GM23338 (cell line): ENCODE measurements at regions not wholly inside any gene's neighbourhood (a gene's known extent, or its start where the extent isn't known, plus 50 kb on each side); places are given as distances from the start of the nearest gene placed in this dataset.

Experiments
- ATAC-seq: fragments of 200-7000 bp; cut with Tn5 transposase; 3 replicates; pipeline ENCODE4 v1.9.1; 2020
- DNase-seq: peaks from one replicate; pipeline ENCODE4 v3.0.0-alpha.2; 2015; ENCODE audit warnings: low spot score
- H2AFZ ChIP-seq: fragments of 200-600 bp; sonication (generic); 2 replicates; pipeline ENCODE4 v1.8.0; 2016; ENCODE audit warnings: antibody characterized with exemption, mild to moderate bottlenecking, moderate library complexity
- H3F3A ChIP-seq: fragments of 200-600 bp; sonication (generic); replicated peaks from 2 replicates; pipeline ENCODE4 v1.8.0; 2017; ENCODE audit warnings: antibody characterized with exemption, mixed run types, low read depth
- H3K27ac ChIP-seq: fragments of 200-600 bp; sonication (generic); 2 replicates; pipeline ENCODE4 v1.6.1; 2016; ENCODE audit warnings: low read depth
- H3K27me3 ChIP-seq: fragments of 200-600 bp; sonication (generic); 2 replicates; pipeline ENCODE4 v1.8.0; 2016; ENCODE audit warnings: mild to moderate bottlenecking, mixed run types, moderate library complexity; ENCODE audit not compliant: insufficient read depth
- H3K36me3 ChIP-seq: fragments of 200-600 bp; sonication (generic); 2 replicates; pipeline ENCODE4 v1.8.0; 2016; ENCODE audit warnings: mild to moderate bottlenecking; ENCODE audit not compliant: insufficient read depth
- H3K4me1 ChIP-seq: fragments of 200-600 bp; sonication (generic); 2 replicates; pipeline ENCODE4 v1.8.0; 2016; ENCODE audit warnings: mild to moderate bottlenecking, moderate library complexity; ENCODE audit not compliant: insufficient read depth
- H3K4me2 ChIP-seq: fragments of 200-600 bp; sonication (generic); 2 replicates; pipeline ENCODE4 v1.7.1; 2017; ENCODE audit warnings: mixed run types
- H3K4me3 ChIP-seq: fragments of 200-600 bp; sonication (generic); 2 replicates; pipeline ENCODE4 v1.6.1; 2016; ENCODE audit warnings: mixed run types
- H3K79me2 ChIP-seq: fragments of 200-600 bp; sonication (generic); replicated peaks from 2 replicates; pipeline ENCODE4 v1.8.0; 2017; ENCODE audit warnings: mild to moderate bottlenecking; ENCODE audit not compliant: insufficient read depth
- H3K9me2 ChIP-seq: fragments of 200-600 bp; sonication (generic); 2 replicates; pipeline ENCODE4 v1.8.0; 2017; ENCODE audit not compliant: insufficient read depth
- H4K20me1 ChIP-seq: fragments of 200-600 bp; sonication (generic); replicated peaks from 2 replicates; pipeline ENCODE4 v1.8.0; 2017; ENCODE audit warnings: mild to moderate bottlenecking; ENCODE audit not compliant: insufficient read depth
- H3K27ac Mint-ChIP-seq: 2 replicates; pipeline ENCODE4 v1.8.0; 2020; ENCODE audit warnings: inconsistent platforms, mild to moderate bottlenecking, moderate library complexity, mixed read lengths
- H3K27me3 Mint-ChIP-seq: 3 replicates; pipeline ENCODE4 v1.8.0; 2022; ENCODE audit warnings: low read depth, mild to moderate bottlenecking, moderate library complexity, mixed read lengths, inconsistent platforms; ENCODE audit not compliant: insufficient read depth, poor library complexity
- H3K36me3 Mint-ChIP-seq: 3 replicates; pipeline ENCODE4 v1.8.0; 2021; ENCODE audit warnings: low read depth, mild to moderate bottlenecking, inconsistent platforms, moderate library complexity, mixed read lengths
- H3K4me1 Mint-ChIP-seq: 3 replicates; pipeline ENCODE4 v1.8.0; 2020; ENCODE audit warnings: mild to moderate bottlenecking, inconsistent platforms, mixed read lengths
- H3K4me3 Mint-ChIP-seq: 3 replicates; pipeline ENCODE4 v1.8.0; 2021; ENCODE audit warnings: moderate library complexity, mild to moderate bottlenecking, inconsistent platforms, mixed read lengths
- H3K9me3 Mint-ChIP-seq: 3 replicates; pipeline ENCODE4 v1.8.0; 2020; ENCODE audit warnings: moderate library complexity, mild to moderate bottlenecking, inconsistent platforms, mixed read lengths
- CREB1 ChIP-seq: fragments of 250-450 bp; sonication (Bioruptor Pico); IDR thresholded peaks from 2 replicates; pipeline ENCODE4 v1.5.0; 2020; ENCODE audit warnings: low read depth, mild to moderate bottlenecking, moderate library complexity
- EZH2 ChIP-seq: fragments of 200-600 bp; sonication (generic); IDR thresholded peaks from one replicate; pipeline ENCODE4 v1.8.0; 2017; ENCODE audit warnings: antibody characterized with exemption, mild to moderate bottlenecking, low read depth; ENCODE audit not compliant: unreplicated experiment
- POLR2AphosphoS5 ChIP-seq: IDR thresholded peaks from 2 replicates; pipeline ENCODE4 v1.6.1; 2016; ENCODE audit warnings: antibody characterized with exemption, low read depth
- STAT1 ChIP-seq: IDR thresholded peaks from one replicate; pipeline ENCODE4 v1.6.1; 2016; ENCODE audit warnings: antibody characterized with exemption; ENCODE audit not compliant: unreplicated experiment
- ZNF114 ChIP-seq: fragments of 250-450 bp; sonication (Bioruptor Pico); IDR thresholded peaks from 2 replicates; pipeline ENCODE4 v1.5.0; 2020; ENCODE audit warnings: mild to moderate bottlenecking, moderate library complexity
- ZNF331 ChIP-seq: fragments of 250-450 bp; sonication (Bioruptor Pico); IDR thresholded peaks from 2 replicates; pipeline ENCODE4 v1.5.0; 2020; ENCODE audit warnings: low read depth, mild to moderate bottlenecking, moderate library complexity
- TF ChIP-seq, protein P1 (sequence below): fragments of 250-450 bp; sonication (Bioruptor Pico); IDR thresholded peaks from 2 replicates; pipeline ENCODE4 v1.5.0; 2020; ENCODE audit warnings: mild to moderate bottlenecking, moderate library complexity
- TF ChIP-seq, protein P2 (sequence below): IDR thresholded peaks from 2 replicates; pipeline ENCODE4 v1.6.1; 2016; ENCODE audit warnings: antibody characterized with exemption

DNA sequence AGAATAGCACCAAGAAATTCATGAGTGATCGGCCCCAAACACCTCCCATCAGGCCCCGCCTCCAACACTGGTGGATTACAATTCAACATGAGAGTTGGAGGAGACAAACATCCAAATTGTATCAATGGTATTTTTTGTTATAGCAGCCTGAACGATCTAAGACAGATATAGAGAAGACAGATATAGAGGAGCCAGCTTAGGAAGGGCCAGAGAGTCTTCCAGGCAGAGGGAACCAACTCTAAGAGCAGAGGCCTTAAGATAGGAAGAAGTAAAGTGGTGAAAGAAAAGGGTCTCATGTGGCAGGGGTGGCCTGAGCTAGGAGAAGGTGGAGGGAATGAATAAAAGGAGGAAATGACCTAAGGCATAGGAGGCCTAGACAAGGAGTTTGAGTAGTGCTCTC lies 158.8 kb upstream of the TBL1XR1 start (continued):
- TF ChIP-seq, protein P1, sequence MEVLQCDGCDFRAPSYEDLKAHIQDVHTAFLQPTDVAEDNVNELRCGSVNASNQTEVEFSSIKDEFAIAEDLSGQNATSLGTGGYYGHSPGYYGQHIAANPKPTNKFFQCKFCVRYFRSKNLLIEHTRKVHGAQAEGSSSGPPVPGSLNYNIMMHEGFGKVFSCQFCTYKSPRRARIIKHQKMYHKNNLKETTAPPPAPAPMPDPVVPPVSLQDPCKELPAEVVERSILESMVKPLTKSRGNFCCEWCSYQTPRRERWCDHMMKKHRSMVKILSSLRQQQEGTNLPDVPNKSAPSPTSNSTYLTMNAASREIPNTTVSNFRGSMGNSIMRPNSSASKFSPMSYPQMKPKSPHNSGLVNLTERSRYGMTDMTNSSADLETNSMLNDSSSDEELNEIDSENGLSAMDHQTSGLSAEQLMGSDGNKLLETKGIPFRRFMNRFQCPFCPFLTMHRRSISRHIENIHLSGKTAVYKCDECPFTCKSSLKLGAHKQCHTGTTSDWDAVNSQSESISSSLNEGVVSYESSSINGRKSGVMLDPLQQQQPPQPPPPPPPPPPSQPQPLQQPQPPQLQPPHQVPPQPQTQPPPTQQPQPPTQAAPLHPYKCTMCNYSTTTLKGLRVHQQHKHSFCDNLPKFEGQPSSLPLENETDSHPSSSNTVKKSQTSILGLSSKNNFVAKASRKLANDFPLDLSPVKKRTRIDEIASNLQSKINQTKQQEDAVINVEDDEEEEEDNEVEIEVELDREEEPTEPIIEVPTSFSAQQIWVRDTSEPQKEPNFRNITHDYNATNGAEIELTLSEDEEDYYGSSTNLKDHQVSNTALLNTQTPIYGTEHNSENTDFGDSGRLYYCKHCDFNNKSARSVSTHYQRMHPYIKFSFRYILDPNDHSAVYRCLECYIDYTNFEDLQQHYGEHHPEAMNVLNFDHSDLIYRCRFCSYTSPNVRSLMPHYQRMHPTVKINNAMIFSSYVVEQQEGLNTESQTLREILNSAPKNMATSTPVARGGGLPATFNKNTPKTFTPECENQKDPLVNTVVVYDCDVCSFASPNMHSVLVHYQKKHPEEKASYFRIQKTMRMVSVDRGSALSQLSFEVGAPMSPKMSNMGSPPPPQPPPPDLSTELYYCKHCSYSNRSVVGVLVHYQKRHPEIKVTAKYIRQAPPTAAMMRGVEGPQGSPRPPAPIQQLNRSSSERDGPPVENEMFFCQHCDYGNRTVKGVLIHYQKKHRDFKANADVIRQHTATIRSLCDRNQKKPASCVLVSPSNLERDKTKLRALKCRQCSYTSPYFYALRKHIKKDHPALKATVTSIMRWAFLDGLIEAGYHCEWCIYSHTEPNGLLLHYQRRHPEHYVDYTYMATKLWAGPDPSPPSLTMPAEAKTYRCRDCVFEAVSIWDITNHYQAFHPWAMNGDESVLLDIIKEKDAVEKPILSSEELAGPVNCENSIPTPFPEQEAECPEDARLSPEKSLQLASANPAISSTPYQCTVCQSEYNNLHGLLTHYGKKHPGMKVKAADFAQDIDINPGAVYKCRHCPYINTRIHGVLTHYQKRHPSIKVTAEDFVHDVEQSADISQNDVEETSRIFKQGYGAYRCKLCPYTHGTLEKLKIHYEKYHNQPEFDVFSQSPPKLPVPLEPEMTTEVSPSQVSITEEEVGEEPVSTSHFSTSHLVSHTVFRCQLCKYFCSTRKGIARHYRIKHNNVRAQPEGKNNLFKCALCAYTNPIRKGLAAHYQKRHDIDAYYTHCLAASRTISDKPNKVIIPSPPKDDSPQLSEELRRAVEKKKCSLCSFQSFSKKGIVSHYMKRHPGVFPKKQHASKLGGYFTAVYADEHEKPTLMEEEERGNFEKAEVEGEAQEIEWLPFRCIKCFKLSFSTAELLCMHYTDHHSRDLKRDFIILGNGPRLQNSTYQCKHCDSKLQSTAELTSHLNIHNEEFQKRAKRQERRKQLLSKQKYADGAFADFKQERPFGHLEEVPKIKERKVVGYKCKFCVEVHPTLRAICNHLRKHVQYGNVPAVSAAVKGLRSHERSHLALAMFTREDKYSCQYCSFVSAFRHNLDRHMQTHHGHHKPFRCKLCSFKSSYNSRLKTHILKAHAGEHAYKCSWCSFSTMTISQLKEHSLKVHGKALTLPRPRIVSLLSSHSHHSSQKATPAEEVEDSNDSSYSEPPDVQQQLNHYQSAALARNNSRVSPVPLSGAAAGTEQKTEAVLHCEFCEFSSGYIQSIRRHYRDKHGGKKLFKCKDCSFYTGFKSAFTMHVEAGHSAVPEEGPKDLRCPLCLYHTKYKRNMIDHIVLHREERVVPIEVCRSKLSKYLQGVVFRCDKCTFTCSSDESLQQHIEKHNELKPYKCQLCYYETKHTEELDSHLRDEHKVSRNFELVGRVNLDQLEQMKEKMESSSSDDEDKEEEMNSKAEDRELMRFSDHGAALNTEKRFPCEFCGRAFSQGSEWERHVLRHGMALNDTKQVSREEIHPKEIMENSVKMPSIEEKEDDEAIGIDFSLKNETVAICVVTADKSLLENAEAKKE: no peak
- no peak for TF ChIP-seq EZH2
- TF ChIP-seq, protein P2, sequence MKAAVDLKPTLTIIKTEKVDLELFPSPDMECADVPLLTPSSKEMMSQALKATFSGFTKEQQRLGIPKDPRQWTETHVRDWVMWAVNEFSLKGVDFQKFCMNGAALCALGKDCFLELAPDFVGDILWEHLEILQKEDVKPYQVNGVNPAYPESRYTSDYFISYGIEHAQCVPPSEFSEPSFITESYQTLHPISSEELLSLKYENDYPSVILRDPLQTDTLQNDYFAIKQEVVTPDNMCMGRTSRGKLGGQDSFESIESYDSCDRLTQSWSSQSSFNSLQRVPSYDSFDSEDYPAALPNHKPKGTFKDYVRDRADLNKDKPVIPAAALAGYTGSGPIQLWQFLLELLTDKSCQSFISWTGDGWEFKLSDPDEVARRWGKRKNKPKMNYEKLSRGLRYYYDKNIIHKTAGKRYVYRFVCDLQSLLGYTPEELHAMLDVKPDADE: no peak

DNA sequence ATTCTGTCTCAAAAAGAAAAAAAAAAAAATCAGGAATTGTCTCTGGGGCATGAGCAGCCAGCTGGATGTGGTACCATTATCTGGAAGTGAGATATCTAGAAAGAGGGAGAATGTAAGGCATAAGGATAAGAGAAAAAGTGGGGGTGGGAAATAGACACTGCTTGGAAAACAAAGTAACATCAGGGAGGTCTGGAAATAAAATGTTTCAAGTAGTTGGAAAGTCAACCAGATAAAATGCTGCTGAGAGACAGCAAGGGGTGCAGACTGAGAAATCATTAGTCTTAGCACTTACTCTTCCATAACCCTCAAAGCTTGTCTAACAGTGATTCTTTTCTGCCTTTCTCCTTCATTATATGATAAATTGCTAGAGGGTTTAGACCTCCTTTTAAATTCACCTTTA lies 159.7 kb upstream of the TBL1XR1 start:
- peak overlapping the region; percentile 86; the same call in 1 of the 2 replicates for H3K4me2 ChIP-seq
- peaks cover 41% of the 10 kb centered on the region for H3K4me1 Mint-ChIP-seq
- DNase-seq (no peak), ATAC-seq (no peak)
- peaks cover 4% of the 10 kb centered on the region; the same call in 1 of the 2 replicates for H3K27me3 ChIP-seq
- no peaks in the 10 kb centered on the region for H4K20me1 ChIP-seq
- H3K79me2 ChIP-seq: no peaks in the 10 kb centered on the region
- no peak overlapping the region for H3K27ac ChIP-seq
- no peaks in the 10 kb centered on the region for H3K9me3 Mint-ChIP-seq
- no peaks in the 10 kb centered on the region for H3K36me3 Mint-ChIP-seq
- H3K27me3 Mint-ChIP-seq: peaks cover 26% of the 10 kb centered on the region
- H3K9me2 ChIP-seq: no peaks in the 10 kb centered on the region
- no peak overlapping the region for H3K4me3 ChIP-seq
- no peak overlapping the region for H3K4me3 Mint-ChIP-seq
- H3F3A ChIP-seq: peaks cover 9% of the 10 kb centered on the region; the same call in 1 of the 2 replicates
- no peaks in the 10 kb centered on the region for H3K36me3 ChIP-seq
- no peak overlapping the region for H2AFZ ChIP-seq
- peaks cover 25% of the 10 kb centered on the region for H3K4me1 ChIP-seq
- H3K27ac Mint-ChIP-seq: no peak overlapping the region
- no peak for TF ChIP-seq POLR2AphosphoS5
- no peak for TF ChIP-seq CREB1 (CRISPR knock-in tag)
- TF ChIP-seq ZNF331: no peak
- no peak for TF ChIP-seq STAT1
- TF ChIP-seq, protein P1: no peak
- no peak for TF ChIP-seq ZNF114 (CRISPR knock-in tag)
